ENCODE measurements at regions not wholly inside any gene's neighbourhood (a gene's known extent, or its start where the extent isn't known, plus 50 kb on each side); places are given as distances from the start of the nearest gene placed in this dataset.

GRCh38 chr6:96436398-96436797, 85.2 kb upstream of the UFL1 start:
- TF ChIP-seq, protein P1, sequence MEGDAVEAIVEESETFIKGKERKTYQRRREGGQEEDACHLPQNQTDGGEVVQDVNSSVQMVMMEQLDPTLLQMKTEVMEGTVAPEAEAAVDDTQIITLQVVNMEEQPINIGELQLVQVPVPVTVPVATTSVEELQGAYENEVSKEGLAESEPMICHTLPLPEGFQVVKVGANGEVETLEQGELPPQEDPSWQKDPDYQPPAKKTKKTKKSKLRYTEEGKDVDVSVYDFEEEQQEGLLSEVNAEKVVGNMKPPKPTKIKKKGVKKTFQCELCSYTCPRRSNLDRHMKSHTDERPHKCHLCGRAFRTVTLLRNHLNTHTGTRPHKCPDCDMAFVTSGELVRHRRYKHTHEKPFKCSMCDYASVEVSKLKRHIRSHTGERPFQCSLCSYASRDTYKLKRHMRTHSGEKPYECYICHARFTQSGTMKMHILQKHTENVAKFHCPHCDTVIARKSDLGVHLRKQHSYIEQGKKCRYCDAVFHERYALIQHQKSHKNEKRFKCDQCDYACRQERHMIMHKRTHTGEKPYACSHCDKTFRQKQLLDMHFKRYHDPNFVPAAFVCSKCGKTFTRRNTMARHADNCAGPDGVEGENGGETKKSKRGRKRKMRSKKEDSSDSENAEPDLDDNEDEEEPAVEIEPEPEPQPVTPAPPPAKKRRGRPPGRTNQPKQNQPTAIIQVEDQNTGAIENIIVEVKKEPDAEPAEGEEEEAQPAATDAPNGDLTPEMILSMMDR (IDR thresholded peaks at IDR 0.05; ENCODE audit: insufficient read depth, low read length, poor library complexity, severe bottlenecking) = no peak
- no peak for TF ChIP-seq EZH2phosphoT487 (conservative IDR thresholded peaks at IDR 0.05; ENCODE audit: low read length)
